ENCODE measurements at regions not wholly inside any gene's neighbourhood (a gene's known extent, or its start where the extent isn't known, plus 50 kb on each side); places are given as distances from the start of the nearest gene placed in this dataset.

DNA sequence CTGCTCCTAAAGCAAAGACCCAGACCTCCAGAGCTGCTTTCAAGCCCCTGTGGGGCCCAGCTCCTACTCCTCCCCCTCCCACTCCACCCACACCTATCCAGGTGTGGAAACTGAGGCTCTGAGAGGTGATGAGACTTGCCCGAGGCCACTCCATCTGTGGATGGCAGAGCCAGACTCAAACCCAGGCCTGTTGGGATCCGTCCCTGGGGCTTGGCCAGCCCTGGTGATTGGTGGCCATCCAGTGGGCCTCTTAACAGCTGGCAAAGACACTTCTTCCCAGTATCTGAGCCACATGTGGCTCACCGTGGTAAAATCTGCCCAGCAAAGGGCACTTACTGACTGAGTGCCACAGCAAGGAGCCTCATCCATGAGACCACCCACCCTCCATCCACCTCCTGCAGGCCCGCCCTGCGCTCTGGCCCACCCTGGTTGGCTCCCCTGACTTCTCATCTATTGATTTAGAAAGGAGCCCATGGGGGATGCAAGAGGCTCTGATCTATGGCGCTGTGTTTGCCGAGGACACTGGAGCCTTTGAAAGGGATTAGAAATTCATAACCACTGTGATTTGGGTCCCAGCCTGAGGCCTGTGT is 398.5 kb downstream of the PTPRU start:
- Mint-ChIP-seq H3K36me3 (no peaks in the 10 kb centered on the region), H3K27me3 (ENCODE audit: low read depth in 3 of 3) (peaks cover 3 to 16% (median 8%) of the 10 kb centered on the region in 3 donors), H3K4me3 (no peak overlapping the region), H3K9me3 (peaks cover 0 to 1% (median 0%) of the 10 kb centered on the region in 6 donors), H3K27ac (no peak overlapping the region), H3K4me1 (no peaks in the 10 kb centered on the region)
- no peak for DNase-seq

GRCh38 chr1:29634324-29634723 is 398.0 kb downstream of the PTPRU start:
- Mint-ChIP-seq H3K36me3 (no peaks in the 10 kb centered on the region), H3K9me3 (peaks cover 0 to 1% (median 0%) of the 10 kb centered on the region in 6 donors)
- DNase-seq = no peak

GRCh38 chr1:29633771-29634170 is 397.4 kb downstream of the PTPRU start:
- H3K27me3 Mint-ChIP-seq (ENCODE audit: low read depth in 3 of 3) = peaks cover 3 to 16% (median 8%) of the 10 kb centered on the region in 3 donors
- no peak overlapping the region for H3K27ac Mint-ChIP-seq
- H3K4me1 Mint-ChIP-seq = no peaks in the 10 kb centered on the region
- peaks cover 0 to 1% (median 0%) of the 10 kb centered on the region in 6 donors for H3K9me3 Mint-ChIP-seq
- no peaks in the 10 kb centered on the region for H3K36me3 Mint-ChIP-seq
- H3K4me3 Mint-ChIP-seq = no peak overlapping the region
- DNase-seq = no peak

More at GRCh38 chr1:29634324-29634723, 398.0 kb downstream of the PTPRU start:
- Mint-ChIP-seq H3K27me3 (ENCODE audit: low read depth in 3 of 3) (peaks cover 3 to 16% (median 8%) of the 10 kb centered on the region in 3 donors), H3K4me1 (no peaks in the 10 kb centered on the region), H3K4me3 (no peak overlapping the region), H3K27ac (no peak overlapping the region)

GRCh38 chr1:29632806-29633615 is 396.7 kb downstream of the PTPRU start:
- H3K4me3 Mint-ChIP-seq = no peak overlapping the region
- H3K36me3 Mint-ChIP-seq = no peaks in the 10 kb centered on the region
- no peak overlapping the region for H3K27ac Mint-ChIP-seq
- H3K27me3 Mint-ChIP-seq (ENCODE audit: low read depth in 3 of 3) = peaks cover 3 to 16% (median 10%) of the 10 kb centered on the region in 3 donors
- H3K9me3 Mint-ChIP-seq = peaks cover 0 to 1% (median 0%) of the 10 kb centered on the region in 6 donors
- no peaks in the 10 kb centered on the region for H3K4me1 Mint-ChIP-seq
- no peak for DNase-seq

DNA sequence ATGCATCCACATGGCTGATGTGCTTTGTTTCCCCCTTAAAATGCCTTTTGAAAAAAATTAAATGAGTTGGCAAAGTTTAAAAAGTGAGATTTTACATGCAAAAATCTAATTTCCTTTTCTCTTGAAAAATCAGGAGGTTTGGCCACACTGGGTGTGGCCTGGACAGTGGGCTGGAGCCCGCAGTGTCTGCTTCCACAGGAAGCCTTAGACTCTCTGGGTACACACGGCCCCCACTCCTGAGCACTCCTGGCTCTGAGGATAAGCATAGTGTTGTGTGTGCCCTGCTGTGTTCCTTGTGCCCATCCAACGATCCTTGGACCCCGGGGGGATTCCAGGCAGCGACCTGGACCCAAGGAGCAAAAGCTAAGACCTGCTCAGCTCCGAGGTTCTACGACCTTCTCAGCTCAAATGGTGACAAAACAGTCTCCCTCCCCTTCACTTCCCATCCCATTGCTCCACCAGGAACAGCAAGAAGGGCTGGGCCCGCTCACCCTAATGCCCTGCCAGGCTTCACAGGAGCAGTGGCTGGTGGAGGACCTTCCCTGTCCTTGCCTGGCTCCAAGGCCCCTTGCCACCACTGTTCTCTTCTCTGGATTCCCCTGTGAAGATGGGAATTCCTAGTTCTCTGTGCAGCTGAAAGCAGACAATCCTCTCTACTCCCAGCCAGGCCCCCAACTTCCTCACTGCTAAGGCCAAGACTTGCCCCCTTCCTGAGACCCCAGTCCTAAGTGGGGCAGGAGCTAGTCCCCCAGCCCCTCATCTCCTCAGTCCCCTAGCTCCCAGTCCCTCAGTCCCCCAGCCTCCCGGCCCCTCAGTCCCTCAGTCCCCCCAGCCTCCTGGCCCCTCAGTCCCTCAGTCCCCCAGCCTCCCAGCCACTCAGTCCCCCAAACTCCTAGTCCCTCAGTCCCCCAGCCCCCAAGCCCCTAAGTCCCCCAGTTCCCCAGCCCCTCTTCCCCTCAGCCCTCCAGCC is 395.8 kb downstream of the PTPRU start:
- DNase-seq = no peak
- Mint-ChIP-seq H3K4me1 (no peaks in the 10 kb centered on the region), H3K9me3 (peaks cover 0 to 1% (median 0%) of the 10 kb centered on the region in 6 donors), H3K27ac (no peak overlapping the region), H3K27me3 (ENCODE audit: low read depth in 3 of 3) (peaks cover 0 to 16% (median 9%) of the 10 kb centered on the region in 3 donors), H3K36me3 (peaks cover 0 to 4% (median 0%) of the 10 kb centered on the region in 3 donors), H3K4me3 (no peak overlapping the region)

DNA sequence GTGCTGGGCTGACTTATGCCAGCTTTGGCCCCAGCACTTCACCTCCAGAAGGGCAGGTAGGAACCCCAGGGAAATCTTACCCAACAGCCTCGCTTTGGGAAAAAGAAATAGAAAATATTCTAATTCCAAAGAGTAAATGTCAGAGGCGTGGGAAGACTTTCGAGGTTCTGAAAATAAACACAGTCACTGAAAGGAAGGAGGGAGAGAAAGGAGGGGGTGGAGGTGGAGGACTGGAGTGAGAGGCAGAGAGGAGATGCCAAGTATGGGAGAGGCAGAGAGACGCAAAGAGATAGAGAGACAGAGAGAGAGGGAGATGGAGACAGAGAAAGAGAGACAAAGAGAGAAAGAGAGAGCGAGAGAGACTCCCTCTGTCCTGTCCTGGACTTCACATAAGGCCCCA is 395.0 kb downstream of the PTPRU start:
- H3K4me1 Mint-ChIP-seq = no peaks in the 10 kb centered on the region
- peaks cover 0 to 1% (median 0%) of the 10 kb centered on the region in 6 donors for H3K9me3 Mint-ChIP-seq
- H3K36me3 Mint-ChIP-seq = peaks cover 0 to 4% (median 0%) of the 10 kb centered on the region in 3 donors
- no peak overlapping the region for H3K27ac Mint-ChIP-seq
- H3K27me3 Mint-ChIP-seq (ENCODE audit: low read depth in 3 of 3) = peaks cover 0 to 12% (median 7%) of the 10 kb centered on the region in 3 donors
- H3K4me3 Mint-ChIP-seq = no peak overlapping the region
- no peak for DNase-seq

DNA sequence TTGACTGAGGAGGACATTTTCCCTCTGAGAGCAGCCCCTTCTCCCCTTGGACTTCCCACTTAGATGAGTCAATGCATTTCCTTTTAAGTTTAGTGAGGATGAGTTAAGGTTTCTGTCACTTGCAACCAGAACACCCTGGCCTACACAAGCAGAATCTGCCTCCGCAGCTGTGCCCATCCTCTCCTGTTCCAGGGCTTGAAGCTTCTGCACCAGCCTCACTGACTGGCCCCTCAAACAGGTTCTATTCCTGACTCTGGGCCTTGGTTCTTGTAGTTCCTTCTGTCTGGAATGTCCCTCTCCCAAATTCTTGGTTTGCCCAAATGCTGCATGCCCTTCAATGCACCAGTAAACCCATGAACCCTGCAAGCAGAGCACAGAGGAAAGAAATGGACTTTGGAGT is 394.4 kb downstream of the PTPRU start:
- Mint-ChIP-seq H3K27me3 (ENCODE audit: low read depth in 3 of 3) (peaks cover 0 to 12% (median 6%) of the 10 kb centered on the region in 3 donors), H3K4me1 (no peaks in the 10 kb centered on the region)

GRCh38 chr1:29629814-29630516 is 393.6 kb downstream of the PTPRU start:
- no peak overlapping the region for H3K4me3 Mint-ChIP-seq
- DNase-seq = no peak
- H3K4me1 Mint-ChIP-seq = no peaks in the 10 kb centered on the region
- peaks cover 0 to 1% (median 0%) of the 10 kb centered on the region in 6 donors for H3K9me3 Mint-ChIP-seq
- H3K36me3 Mint-ChIP-seq = peaks cover 0 to 4% (median 0%) of the 10 kb centered on the region in 3 donors
- no peak overlapping the region for H3K27ac Mint-ChIP-seq
- peaks cover 0 to 10% (median 5%) of the 10 kb centered on the region in 3 donors for H3K27me3 Mint-ChIP-seq (ENCODE audit: low read depth in 3 of 3)

More for the DNA sequence above, 394.4 kb downstream of the PTPRU start:
- no peak overlapping the region for H3K4me3 Mint-ChIP-seq
- H3K9me3 Mint-ChIP-seq = peaks cover 0 to 1% (median 0%) of the 10 kb centered on the region in 6 donors
- H3K27ac Mint-ChIP-seq = no peak overlapping the region
- DNase-seq = no peak
- H3K36me3 Mint-ChIP-seq = peaks cover 0 to 4% (median 0%) of the 10 kb centered on the region in 3 donors

GRCh38 chr1:29629401-29629800 is 393.1 kb downstream of the PTPRU start:
- Mint-ChIP-seq H3K27me3 (ENCODE audit: low read depth in 3 of 3) (peaks cover 0 to 9% (median 5%) of the 10 kb centered on the region in 3 donors), H3K4me1 (no peaks in the 10 kb centered on the region), H3K9me3 (peaks cover 0 to 1% (median 0%) of the 10 kb centered on the region in 6 donors), H3K36me3 (peaks cover 0 to 4% (median 0%) of the 10 kb centered on the region in 3 donors), H3K4me3 (no peak overlapping the region), H3K27ac (no peak overlapping the region)
- no peak for DNase-seq

GRCh38 chr1:29628190-29628589 is 391.9 kb downstream of the PTPRU start:
- H3K4me3 Mint-ChIP-seq = no peak overlapping the region

GRCh38 chr1:29626726-29627125 is 390.4 kb downstream of the PTPRU start:
- Mint-ChIP-seq H3K4me3 (no peak overlapping the region), H3K4me1 (no peaks in the 10 kb centered on the region), H3K27ac (no peak overlapping the region), H3K36me3 (peaks cover 0 to 4% (median 0%) of the 10 kb centered on the region in 3 donors), H3K27me3 (ENCODE audit: low read depth in 3 of 3) (peaks cover 0 to 4% (median 2%) of the 10 kb centered on the region in 3 donors), H3K9me3 (peaks cover 0 to 1% (median 0%) of the 10 kb centered on the region in 6 donors)
- DNase-seq = no peak

More at GRCh38 chr1:29628190-29628589, 391.9 kb downstream of the PTPRU start:
- peaks cover 0 to 4% (median 0%) of the 10 kb centered on the region in 3 donors for H3K36me3 Mint-ChIP-seq
- H3K9me3 Mint-ChIP-seq = peaks cover 0 to 1% (median 0%) of the 10 kb centered on the region in 6 donors
- DNase-seq = no peak
- peaks cover 0 to 7% (median 4%) of the 10 kb centered on the region in 3 donors for H3K27me3 Mint-ChIP-seq (ENCODE audit: low read depth in 3 of 3)
- no peaks in the 10 kb centered on the region for H3K4me1 Mint-ChIP-seq
- H3K27ac Mint-ChIP-seq = no peak overlapping the region

DNA sequence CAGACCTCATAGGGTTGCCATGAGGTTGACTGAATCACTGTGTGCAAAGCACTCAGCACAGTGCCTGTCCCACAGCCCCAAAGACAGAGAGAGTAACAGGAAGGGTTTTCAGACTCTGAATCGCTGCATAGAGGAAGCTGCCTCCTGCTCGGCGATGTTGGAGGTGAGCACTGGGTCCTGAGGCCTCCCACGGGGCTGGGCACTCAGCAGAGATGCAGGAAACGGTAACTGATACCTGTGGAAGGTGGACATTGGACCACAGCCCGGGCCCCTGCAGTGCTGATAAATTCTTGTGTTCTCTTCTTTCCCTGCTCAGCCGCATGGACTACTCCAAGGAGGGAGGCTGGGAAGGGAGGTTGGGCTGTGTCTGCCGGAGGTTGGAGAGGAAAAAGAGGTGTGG is 389.7 kb downstream of the PTPRU start:
- H3K4me3 Mint-ChIP-seq = no peak overlapping the region

DNA sequence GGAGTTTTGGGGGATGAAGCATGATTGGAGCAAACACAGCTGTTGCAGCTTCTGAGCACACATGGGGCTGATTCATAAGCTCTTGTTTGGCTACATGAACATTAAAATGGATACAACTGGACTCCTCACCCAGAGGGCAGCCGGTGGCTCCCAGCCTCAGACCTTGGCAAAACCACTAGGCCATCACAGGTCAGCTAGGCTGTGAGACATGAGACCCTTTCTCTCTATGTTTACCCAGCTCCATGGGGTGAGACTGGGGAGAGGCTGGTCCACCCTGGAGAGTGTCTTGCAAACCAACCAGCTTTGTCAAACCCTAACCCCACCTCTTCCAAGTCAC is 388.7 kb downstream of the PTPRU start:
- H3K4me1 Mint-ChIP-seq = no peaks in the 10 kb centered on the region
- H3K27me3 Mint-ChIP-seq (ENCODE audit: low read depth in 3 of 3) = peaks cover 1 to 4% (median 2%) of the 10 kb centered on the region in 3 donors
- H3K4me3 Mint-ChIP-seq = no peak overlapping the region
- DNase-seq = no peak
- H3K9me3 Mint-ChIP-seq = peaks cover 0 to under 1% (median 0%) of the 10 kb centered on the region in 6 donors
- no peak overlapping the region for H3K27ac Mint-ChIP-seq
- peaks cover 0 to 4% (median 0%) of the 10 kb centered on the region in 3 donors for H3K36me3 Mint-ChIP-seq

More for the DNA sequence above, 389.7 kb downstream of the PTPRU start:
- Mint-ChIP-seq H3K36me3 (peaks cover 0 to 4% (median 0%) of the 10 kb centered on the region in 3 donors), H3K27ac (no peak overlapping the region), H3K27me3 (ENCODE audit: low read depth in 3 of 3) (peaks cover 0 to 4% (median 2%) of the 10 kb centered on the region in 3 donors), H3K4me1 (no peaks in the 10 kb centered on the region), H3K9me3 (peaks cover 0 to 1% (median 0%) of the 10 kb centered on the region in 6 donors)
- DNase-seq = no peak

Measured in immature natural killer cell (primary cell).